ENCODE measurements at regions not wholly inside any gene's neighbourhood (a gene's known extent, or its start where the extent isn't known, plus 50 kb on each side); places are given as distances from the start of the nearest gene placed in this dataset.

DNA sequence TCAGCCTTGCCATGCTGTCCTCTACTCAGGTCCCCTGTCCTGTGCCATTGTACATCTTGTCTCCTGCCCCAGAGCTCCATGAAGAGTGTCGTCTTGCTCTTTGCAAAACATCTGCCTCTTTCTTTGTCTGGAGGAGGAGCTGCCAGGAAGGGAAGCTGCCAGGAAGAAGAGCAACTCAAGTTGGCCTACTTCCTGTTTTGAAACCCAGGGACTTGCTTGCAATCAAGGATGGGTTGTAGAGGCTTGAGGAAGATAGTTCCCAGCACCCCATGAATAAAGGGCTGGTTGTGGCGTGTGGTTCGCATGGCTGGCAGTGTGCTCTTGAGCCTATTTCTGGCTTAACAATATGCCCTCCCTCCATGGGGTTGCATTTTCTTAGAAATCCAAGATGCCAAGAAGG lies 53.0 kb upstream of the CPEB4 start:
- TF ChIP-seq, protein P1, sequence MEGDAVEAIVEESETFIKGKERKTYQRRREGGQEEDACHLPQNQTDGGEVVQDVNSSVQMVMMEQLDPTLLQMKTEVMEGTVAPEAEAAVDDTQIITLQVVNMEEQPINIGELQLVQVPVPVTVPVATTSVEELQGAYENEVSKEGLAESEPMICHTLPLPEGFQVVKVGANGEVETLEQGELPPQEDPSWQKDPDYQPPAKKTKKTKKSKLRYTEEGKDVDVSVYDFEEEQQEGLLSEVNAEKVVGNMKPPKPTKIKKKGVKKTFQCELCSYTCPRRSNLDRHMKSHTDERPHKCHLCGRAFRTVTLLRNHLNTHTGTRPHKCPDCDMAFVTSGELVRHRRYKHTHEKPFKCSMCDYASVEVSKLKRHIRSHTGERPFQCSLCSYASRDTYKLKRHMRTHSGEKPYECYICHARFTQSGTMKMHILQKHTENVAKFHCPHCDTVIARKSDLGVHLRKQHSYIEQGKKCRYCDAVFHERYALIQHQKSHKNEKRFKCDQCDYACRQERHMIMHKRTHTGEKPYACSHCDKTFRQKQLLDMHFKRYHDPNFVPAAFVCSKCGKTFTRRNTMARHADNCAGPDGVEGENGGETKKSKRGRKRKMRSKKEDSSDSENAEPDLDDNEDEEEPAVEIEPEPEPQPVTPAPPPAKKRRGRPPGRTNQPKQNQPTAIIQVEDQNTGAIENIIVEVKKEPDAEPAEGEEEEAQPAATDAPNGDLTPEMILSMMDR (IDR thresholded peaks at IDR 0.05): no peak
- no peak for TF ChIP-seq POLR2A (IDR thresholded peaks at IDR 0.05)

Data from heart left ventricle (tissue), 13 donors.